Urinary bladder (tissue), 4 donors: ENCODE measurements at regions not wholly inside any gene's neighbourhood (a gene's known extent, or its start where the extent isn't known, plus 50 kb on each side); places are given as distances from the start of the nearest gene placed in this dataset. TPM values are rescaled to one million over a fixed set of nuclear protein-coding genes. Genes with fewer than 3 reads are reported as not detected.

Experiments
- DNase-seq: peaks from one replicate; pipeline ENCODE4 v3.0.0-alpha.2; 2015; ENCODE audit errors: extremely low spot score
- H3K27ac ChIP-seq: one replicate; pipeline ENCODE4 v1.5.1; 2013; ENCODE audit warnings: low read depth, mild to moderate bottlenecking, moderate library complexity
- H3K36me3 ChIP-seq: one replicate; pipeline ENCODE4 v1.6.1; 2013; ENCODE audit warnings: mild to moderate bottlenecking, moderate library complexity; ENCODE audit not compliant: insufficient read depth
- H3K4me1 ChIP-seq: one replicate; pipeline ENCODE4 v1.6.1; 2013; ENCODE audit warnings: mild to moderate bottlenecking, moderate library complexity; ENCODE audit not compliant: insufficient read depth
- H3K4me3 ChIP-seq: one replicate; pipeline ENCODE4 v1.5.1; 2013; ENCODE audit warnings: low read depth, low read length
- WGBS: extraction: QIAGEN DNeasy Blood & Tissue Kit; methylation state at CpG from one replicate; pipeline ENCODE4 v1.1.7; 2013; 5-methylcytosine and 5-hydroxymethylcytosine counted together
- small RNA-seq: library from RNA; depleted of rRNA; stranded (forward); fragments of <200 nt; gene quantifications from one replicate; pipeline ENCODE3, GENCODE V24; 2014
- donor health status: healthy with polysubstance abuse.
- donor health status: healthy.

- no peaks in the 10 kb centered on the region for H3K4me1 ChIP-seq
- H3K36me3 ChIP-seq: no peaks in the 10 kb centered on the region
- H3K27ac ChIP-seq: no peak overlapping the region
- DNase-seq: no peak
- 78% methylated on average over 3 of the region's 3 CpGs for WGBS
- H3K4me3 ChIP-seq: no peak overlapping the region
These were observed 53.8 kb upstream of the CYRIA start for GRCh38 chr2:16719485-16719808.

GRCh38 chr2:16718576-16719484 lies 53.2 kb upstream of the CYRIA start:
- Histone ChIP-seq H3K27ac (no peak overlapping the region), H3K4me3 (no peak overlapping the region), H3K4me1 (no peaks in the 10 kb centered on the region), H3K36me3 (no peaks in the 10 kb centered on the region)
- 74% methylated on average over 10 of the region's 10 CpGs for WGBS
- DNase-seq: no peak

- WGBS: 78% methylated on average over 3 of the region's 3 CpGs
- H3K4me3 ChIP-seq: no peak overlapping the region
- H3K36me3 ChIP-seq: no peaks in the 10 kb centered on the region
- H3K27ac ChIP-seq: no peak overlapping the region
- no peak for DNase-seq
- no peaks in the 10 kb centered on the region for H3K4me1 ChIP-seq
These were observed 51.8 kb upstream of the CYRIA start for GRCh38 chr2:16717477-16717876.

GRCh38 chr2:16716944-16717343 lies 51.3 kb upstream of the CYRIA start:
- no peak overlapping the region for H3K27ac ChIP-seq
- no peaks in the 10 kb centered on the region for H3K36me3 ChIP-seq
- no peak overlapping the region for H3K4me3 ChIP-seq
- 86% methylated on average over 4 of the region's 4 CpGs for WGBS
- no peak for DNase-seq
- H3K4me1 ChIP-seq: no peaks in the 10 kb centered on the region

GRCh38 chr2:16716024-16716423 lies 50.4 kb upstream of the CYRIA start:
- Histone ChIP-seq H3K4me3 (no peak overlapping the region), H3K27ac (no peak overlapping the region), H3K36me3 (no peaks in the 10 kb centered on the region), H3K4me1 (no peaks in the 10 kb centered on the region)
- DNase-seq: no peak
- WGBS: 76% methylated on average over 5 of the region's 5 CpGs

Small RNAs in the stretch of these regions (small RNA-seq; reads per million reads assigned to genes)
- gene RN7SKP168: not detected
